WTC11 (cell line): ENCODE measurements at regions not wholly inside any gene's neighbourhood (a gene's known extent, or its start where the extent isn't known, plus 50 kb on each side); places are given as distances from the start of the nearest gene placed in this dataset.

Experiments used
- ATAC-seq: fragments of 200-7000 bp; cut with Tn5 transposase; 2 replicates; pipeline ENCODE4 v1.10.0; 2021; ENCODE audit warnings: mild to moderate bottlenecking, moderate library complexity
- CTCF ChIA-PET: fragments of 300-600 bp; sonication (Branson Sonifier 250); formaldehyde crosslinking; loops from one replicate; lab custom pipeline; 2021; ENCODE audit warnings: antibody characterized with exemption; lab: Charles Lee
- POLR2A ChIA-PET: fragments of 350-600 bp; sonication (Branson Sonifier 250); formaldehyde crosslinking; loops from one replicate; lab custom pipeline; 2021; ENCODE audit warnings: antibody characterized with exemption; lab: Charles Lee
- DNase-seq: peaks from one replicate; pipeline ENCODE4 v3.0.0; 2021; ENCODE audit warnings: low spot score
- H3K27ac Mint-ChIP-seq: 2 replicates; pipeline ENCODE4 v1.8.0; 2021; ENCODE audit warnings: mixed read lengths
- H3K27me3 Mint-ChIP-seq: 2 replicates; pipeline ENCODE4 v1.8.0; 2021; ENCODE audit warnings: low read depth, mild to moderate bottlenecking, moderate library complexity, mixed read lengths
- H3K36me3 Mint-ChIP-seq: 2 replicates; pipeline ENCODE4 v1.8.0; 2021; ENCODE audit warnings: mixed read lengths
- H3K4me1 Mint-ChIP-seq: 2 replicates; pipeline ENCODE4 v1.8.0; 2022; ENCODE audit warnings: mixed read lengths
- H3K4me3 Mint-ChIP-seq: 2 replicates; pipeline ENCODE4 v1.8.0; 2021; ENCODE audit warnings: mild to moderate bottlenecking, moderate library complexity, mixed read lengths
- H3K9me3 Mint-ChIP-seq: 2 replicates; pipeline ENCODE4 v1.8.0; 2021; ENCODE audit warnings: mixed read lengths
- CDX4 ChIP-seq: fragments of 250-450 bp; sonication (Bioruptor Pico); IDR thresholded peaks from 2 replicates; pipeline ENCODE4 v1.9.0; 2021; ENCODE audit warnings: moderate library complexity, mild to moderate bottlenecking, inconsistent platforms, borderline replicate concordance
- CREM ChIP-seq: sonication (generic); formaldehyde crosslinking; IDR thresholded peaks from 2 replicates; pipeline ENCODE4 v1.8.1; 2022; ENCODE audit warnings: mild to moderate bottlenecking, missing genetic modification reagents, moderate library complexity
- FOXJ3 ChIP-seq: sonication (generic); formaldehyde crosslinking; IDR thresholded peaks from 2 replicates; pipeline ENCODE4 v1.9.0; 2021; ENCODE audit warnings: missing genetic modification reagents, mild to moderate bottlenecking, borderline replicate concordance
- IRF1 ChIP-seq: sonication (generic); formaldehyde crosslinking; IDR thresholded peaks from 2 replicates; pipeline ENCODE4 v1.8.0; 2023; ENCODE audit warnings: missing genetic modification reagents
- NR3C1 ChIP-seq: sonication (generic); formaldehyde crosslinking; conservative IDR thresholded peaks from 2 replicates; pipeline ENCODE4 v1.8.1; 2023; ENCODE audit warnings: low read depth, mild to moderate bottlenecking, missing genetic modification reagents
- STAT6 ChIP-seq: sonication (generic); formaldehyde crosslinking; conservative IDR thresholded peaks from 2 replicates; pipeline ENCODE4 v1.8.1; 2023; ENCODE audit warnings: mild to moderate bottlenecking, low read depth, missing genetic modification reagents, moderate library complexity
- TEAD1 ChIP-seq: sonication (generic); formaldehyde crosslinking; IDR thresholded peaks from 2 replicates; pipeline ENCODE4 v1.8.0; 2022; ENCODE audit warnings: mild to moderate bottlenecking, missing genetic modification reagents
- TEAD4 ChIP-seq: sonication (generic); formaldehyde crosslinking; IDR thresholded peaks from 2 replicates; pipeline ENCODE4 v1.8.0; 2022; ENCODE audit warnings: mild to moderate bottlenecking, missing genetic modification reagents
- ZNF138 ChIP-seq: sonication (generic); formaldehyde crosslinking; conservative IDR thresholded peaks from 2 replicates; pipeline ENCODE4 v1.8.1; 2022; ENCODE audit warnings: mild to moderate bottlenecking, moderate library complexity, missing genetic modification reagents
- ZNF263 ChIP-seq: sonication (generic); formaldehyde crosslinking; IDR thresholded peaks from 2 replicates; pipeline ENCODE4 v1.8.1; 2022; ENCODE audit warnings: low read depth, mild to moderate bottlenecking, moderate library complexity, missing genetic modification reagents
- ZNF416 ChIP-seq: fragments of 250-450 bp; sonication (Bioruptor Pico); IDR thresholded peaks from 2 replicates; pipeline ENCODE4 v1.9.0; 2021; ENCODE audit warnings: mild to moderate bottlenecking, inconsistent platforms
- ZSCAN18 ChIP-seq: fragments of 250-450 bp; sonication (Bioruptor Pico); IDR thresholded peaks from 2 replicates; pipeline ENCODE4 v2.1.2; 2022; ENCODE audit warnings: mild to moderate bottlenecking, moderate library complexity
- TF ChIP-seq, protein P1 (sequence below): sonication (generic); formaldehyde crosslinking; IDR thresholded peaks from 2 replicates; pipeline ENCODE4 v1.8.1; 2022; ENCODE audit warnings: low read depth, mild to moderate bottlenecking, moderate library complexity, missing genetic modification reagents, borderline replicate concordance
- TF ChIP-seq, protein P2 (sequence below): fragments of 250-450 bp; sonication (Bioruptor Pico); IDR thresholded peaks from 2 replicates; pipeline ENCODE4 v1.8.0; 2021; ENCODE audit warnings: mild to moderate bottlenecking
- TF ChIP-seq, protein P3 (sequence below): sonication (generic); formaldehyde crosslinking; IDR thresholded peaks from 2 replicates; pipeline ENCODE4 v1.8.0; 2022; ENCODE audit warnings: mild to moderate bottlenecking, missing genetic modification reagents
- TF ChIP-seq, protein P4 (sequence below): fragments of 250-450 bp; sonication (Bioruptor Pico); IDR thresholded peaks from 2 replicates; pipeline ENCODE4 v1.9.0; 2021; ENCODE audit warnings: mild to moderate bottlenecking

DNA sequence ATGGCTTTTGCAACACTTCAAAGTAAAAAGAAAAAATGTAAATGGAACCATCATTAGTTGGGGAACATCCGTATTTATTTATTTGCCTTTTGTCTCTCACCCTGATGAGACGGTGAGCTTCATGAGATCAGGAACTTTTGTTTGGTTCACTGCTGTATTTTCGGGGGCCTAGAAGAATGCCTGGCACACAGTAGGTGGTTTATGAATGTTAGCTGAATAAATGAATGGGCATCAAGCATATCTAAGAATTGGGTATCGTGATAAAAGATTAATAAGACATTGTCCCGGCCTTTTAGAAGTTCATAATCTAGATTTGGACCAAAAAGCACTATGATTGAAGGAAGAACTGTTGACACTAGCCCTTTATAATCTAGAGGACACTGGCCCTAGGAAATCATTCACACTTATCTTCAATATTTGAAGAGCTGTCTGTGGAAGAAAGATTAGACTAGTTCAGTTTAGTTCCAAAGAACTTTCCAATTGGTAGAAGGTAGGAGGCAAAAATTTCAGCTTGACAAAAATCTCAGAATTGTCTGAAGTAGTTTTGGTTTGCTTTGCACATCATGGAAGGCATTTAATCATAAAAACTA is 70.3 kb upstream of the CD83 start (continued):
- TF ChIP-seq ZNF263 (CRISPR knock-in tag): no peak
- TF ChIP-seq, protein P1, sequence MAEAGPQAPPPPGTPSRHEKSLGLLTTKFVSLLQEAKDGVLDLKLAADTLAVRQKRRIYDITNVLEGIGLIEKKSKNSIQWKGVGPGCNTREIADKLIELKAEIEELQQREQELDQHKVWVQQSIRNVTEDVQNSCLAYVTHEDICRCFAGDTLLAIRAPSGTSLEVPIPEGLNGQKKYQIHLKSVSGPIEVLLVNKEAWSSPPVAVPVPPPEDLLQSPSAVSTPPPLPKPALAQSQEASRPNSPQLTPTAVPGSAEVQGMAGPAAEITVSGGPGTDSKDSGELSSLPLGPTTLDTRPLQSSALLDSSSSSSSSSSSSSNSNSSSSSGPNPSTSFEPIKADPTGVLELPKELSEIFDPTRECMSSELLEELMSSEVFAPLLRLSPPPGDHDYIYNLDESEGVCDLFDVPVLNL: no peak
- TF ChIP-seq, protein P2, sequence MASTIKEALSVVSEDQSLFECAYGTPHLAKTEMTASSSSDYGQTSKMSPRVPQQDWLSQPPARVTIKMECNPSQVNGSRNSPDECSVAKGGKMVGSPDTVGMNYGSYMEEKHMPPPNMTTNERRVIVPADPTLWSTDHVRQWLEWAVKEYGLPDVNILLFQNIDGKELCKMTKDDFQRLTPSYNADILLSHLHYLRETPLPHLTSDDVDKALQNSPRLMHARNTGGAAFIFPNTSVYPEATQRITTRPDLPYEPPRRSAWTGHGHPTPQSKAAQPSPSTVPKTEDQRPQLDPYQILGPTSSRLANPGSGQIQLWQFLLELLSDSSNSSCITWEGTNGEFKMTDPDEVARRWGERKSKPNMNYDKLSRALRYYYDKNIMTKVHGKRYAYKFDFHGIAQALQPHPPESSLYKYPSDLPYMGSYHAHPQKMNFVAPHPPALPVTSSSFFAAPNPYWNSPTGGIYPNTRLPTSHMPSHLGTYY (CRISPR knock-in tag): no peak
- no peak for TF ChIP-seq TEAD1

DNA sequence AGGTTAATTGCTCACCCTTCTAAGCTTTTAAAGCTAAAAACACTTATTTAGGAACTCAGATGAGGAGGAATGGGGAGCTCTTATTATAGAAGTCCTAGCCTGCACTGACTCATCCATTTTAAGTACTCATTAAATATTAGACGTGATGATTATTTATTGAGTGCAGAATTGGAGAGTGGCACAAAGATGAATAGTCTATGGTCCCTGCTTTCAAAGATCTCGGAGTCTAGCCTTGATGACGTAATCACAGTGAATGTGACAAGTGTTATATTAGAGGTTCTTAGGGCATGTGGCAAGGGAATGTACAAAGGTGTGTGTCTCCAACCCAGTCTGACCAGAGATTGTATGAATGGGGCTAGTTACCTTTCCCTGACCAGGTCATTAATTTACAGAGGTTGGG is 68.7 kb upstream of the CD83 start:
- CTCF ChIA-PET: no interaction called here
- no peaks in the 10 kb centered on the region for H3K9me3 Mint-ChIP-seq
- POLR2A ChIA-PET: no interaction called here
- DNase-seq: no peak
- peaks cover 41% of the 10 kb centered on the region for H3K27me3 Mint-ChIP-seq
- H3K27ac Mint-ChIP-seq: no peak overlapping the region
- no peaks in the 10 kb centered on the region for H3K36me3 Mint-ChIP-seq
- TF ChIP-seq STAT6 (CRISPR knock-in tag) (no peak), ZNF263 (CRISPR knock-in tag) (no peak), FOXJ3 (CRISPR knock-in tag) (no peak), ZNF138 (CRISPR knock-in tag) (no peak), CREM (CRISPR knock-in tag) (no peak), IRF1 (no peak), ZNF416 (CRISPR knock-in tag) (no peak)
- TF ChIP-seq, protein P3, sequence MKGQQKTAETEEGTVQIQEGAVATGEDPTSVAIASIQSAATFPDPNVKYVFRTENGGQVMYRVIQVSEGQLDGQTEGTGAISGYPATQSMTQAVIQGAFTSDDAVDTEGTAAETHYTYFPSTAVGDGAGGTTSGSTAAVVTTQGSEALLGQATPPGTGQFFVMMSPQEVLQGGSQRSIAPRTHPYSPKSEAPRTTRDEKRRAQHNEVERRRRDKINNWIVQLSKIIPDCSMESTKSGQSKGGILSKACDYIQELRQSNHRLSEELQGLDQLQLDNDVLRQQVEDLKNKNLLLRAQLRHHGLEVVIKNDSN (CRISPR knock-in tag): no peak
- TF ChIP-seq, protein P1: no peak
- TF ChIP-seq, protein P2 (CRISPR knock-in tag): no peak
- no peak for ATAC-seq
- H3K4me3 Mint-ChIP-seq: no peak overlapping the region
- no peaks in the 10 kb centered on the region for H3K4me1 Mint-ChIP-seq

GRCh38 chr6:14051355-14051754 is 66.2 kb upstream of the CD83 start:
- H3K9me3 Mint-ChIP-seq: no peaks in the 10 kb centered on the region
- H3K27me3 Mint-ChIP-seq: peaks cover 46% of the 10 kb centered on the region
- no peaks in the 10 kb centered on the region for H3K36me3 Mint-ChIP-seq
- POLR2A ChIA-PET: no interaction called here
- DNase-seq: no peak
- H3K27ac Mint-ChIP-seq: no peak overlapping the region
- CTCF ChIA-PET: interaction anchor here (0.5 to 1.1 kb wide), 4 partner anchors 12 to 261 kb away, joined by 3 to 5 read pairs (median 4); no protein-coding TSS in a partner anchor
- ATAC-seq: no peak
- H3K4me1 Mint-ChIP-seq: peaks cover 6% of the 10 kb centered on the region
- H3K4me3 Mint-ChIP-seq: no peak overlapping the region
- TF ChIP-seq ZSCAN18 (CRISPR knock-in tag): no peak
- TF ChIP-seq TEAD4: no peak
- TF ChIP-seq CDX4 (CRISPR knock-in tag): no peak
- TF ChIP-seq, protein P4, sequence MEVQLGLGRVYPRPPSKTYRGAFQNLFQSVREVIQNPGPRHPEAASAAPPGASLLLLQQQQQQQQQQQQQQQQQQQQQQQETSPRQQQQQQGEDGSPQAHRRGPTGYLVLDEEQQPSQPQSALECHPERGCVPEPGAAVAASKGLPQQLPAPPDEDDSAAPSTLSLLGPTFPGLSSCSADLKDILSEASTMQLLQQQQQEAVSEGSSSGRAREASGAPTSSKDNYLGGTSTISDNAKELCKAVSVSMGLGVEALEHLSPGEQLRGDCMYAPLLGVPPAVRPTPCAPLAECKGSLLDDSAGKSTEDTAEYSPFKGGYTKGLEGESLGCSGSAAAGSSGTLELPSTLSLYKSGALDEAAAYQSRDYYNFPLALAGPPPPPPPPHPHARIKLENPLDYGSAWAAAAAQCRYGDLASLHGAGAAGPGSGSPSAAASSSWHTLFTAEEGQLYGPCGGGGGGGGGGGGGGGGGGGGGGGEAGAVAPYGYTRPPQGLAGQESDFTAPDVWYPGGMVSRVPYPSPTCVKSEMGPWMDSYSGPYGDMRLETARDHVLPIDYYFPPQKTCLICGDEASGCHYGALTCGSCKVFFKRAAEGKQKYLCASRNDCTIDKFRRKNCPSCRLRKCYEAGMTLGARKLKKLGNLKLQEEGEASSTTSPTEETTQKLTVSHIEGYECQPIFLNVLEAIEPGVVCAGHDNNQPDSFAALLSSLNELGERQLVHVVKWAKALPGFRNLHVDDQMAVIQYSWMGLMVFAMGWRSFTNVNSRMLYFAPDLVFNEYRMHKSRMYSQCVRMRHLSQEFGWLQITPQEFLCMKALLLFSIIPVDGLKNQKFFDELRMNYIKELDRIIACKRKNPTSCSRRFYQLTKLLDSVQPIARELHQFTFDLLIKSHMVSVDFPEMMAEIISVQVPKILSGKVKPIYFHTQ (CRISPR knock-in tag): no peak
- TF ChIP-seq NR3C1 (CRISPR knock-in tag): no peak
